RWPE2 (cell line): ENCODE measurements at regions not wholly inside any gene's neighbourhood (a gene's known extent, or its start where the extent isn't known, plus 50 kb on each side); places are given as distances from the start of the nearest gene placed in this dataset.
"Not testable (repeated sequence)": the region's sequence is repeated elsewhere in the genome, so short reads cannot be mapped to it uniquely, and the experiment has no call there.

Experiments
- ATAC-seq: fragments of 200-7000 bp; cut with Tn5 transposase; 3 replicates; pipeline ENCODE4 v1.9.1; 2021; ENCODE audit warnings: low read depth
- DNase-seq: peaks from one replicate; pipeline ENCODE4 v3.0.0-alpha.2; 2020; ENCODE audit warnings: low spot score
- H3K27ac ChIP-seq: fragments of 450-650 bp; 2 replicates; pipeline ENCODE4 v1.5.1; 2017; ENCODE audit warnings: mild to moderate bottlenecking; ENCODE audit not compliant: poor library complexity, severe bottlenecking
- H3K27me3 ChIP-seq: fragments of 250-450 bp; sonication (Bioruptor Pico); 2 replicates; pipeline ENCODE4 v1.5.1; 2021; ENCODE audit warnings: mild to moderate bottlenecking, moderate library complexity; ENCODE audit not compliant: insufficient read depth, poor library complexity, severe bottlenecking
- H3K36me3 ChIP-seq: fragments of 250-450 bp; sonication (Bioruptor Pico); 2 replicates; pipeline ENCODE4 v1.5.1; 2020; ENCODE audit warnings: low read depth, mild to moderate bottlenecking, moderate library complexity
- H3K4me1 ChIP-seq: fragments of 250-450 bp; sonication (Bioruptor Pico); 2 replicates; pipeline ENCODE4 v1.5.1; 2021; ENCODE audit warnings: mild to moderate bottlenecking, moderate library complexity; ENCODE audit not compliant: insufficient read depth, poor library complexity, severe bottlenecking
- H3K4me3 ChIP-seq: fragments of 250-450 bp; sonication (Bioruptor Pico); 2 replicates; pipeline ENCODE4 v1.5.1; 2021; ENCODE audit warnings: mild to moderate bottlenecking, moderate library complexity; ENCODE audit not compliant: severe bottlenecking
- H3K9me3 ChIP-seq: fragments of 250-450 bp; sonication (Bioruptor Pico); 2 replicates; pipeline ENCODE4 v1.5.1; 2021; ENCODE audit warnings: mild to moderate bottlenecking, moderate library complexity; ENCODE audit not compliant: severe bottlenecking
- TF ChIP-seq, protein P1 (sequence below): fragments of 450-650 bp; IDR thresholded peaks from one replicate; pipeline ENCODE4 v1.5.1; 2017; ENCODE audit warnings: mild to moderate bottlenecking, moderate library complexity; ENCODE audit not compliant: poor library complexity, severe bottlenecking

DNA sequence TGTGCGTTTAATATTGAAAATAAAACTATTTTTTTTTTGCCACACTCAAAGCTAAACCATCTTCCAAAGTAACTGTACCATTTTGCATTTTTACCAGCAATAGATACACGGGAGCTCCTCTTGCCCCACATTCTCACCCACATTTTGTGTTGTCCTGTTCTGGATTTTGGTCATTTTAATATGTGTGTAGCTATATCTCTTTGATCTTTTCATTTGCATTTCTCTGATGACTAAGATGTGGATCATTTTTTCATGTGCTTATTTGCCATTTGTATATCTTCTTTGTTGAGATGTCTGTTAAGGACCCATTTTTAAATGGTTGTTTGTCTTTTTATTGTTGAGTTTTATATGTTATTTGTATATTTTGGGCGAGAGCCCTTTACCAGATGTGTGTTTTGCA, 1543.5 kb downstream of the GRIK2 start:
- H3K36me3 ChIP-seq, result no peaks in the 10 kb centered on the region
- no peaks in the 10 kb centered on the region for H3K27me3 ChIP-seq
- ATAC-seq, result no peak
- no peaks in the 10 kb centered on the region for H3K9me3 ChIP-seq
- TF ChIP-seq, protein P1, sequence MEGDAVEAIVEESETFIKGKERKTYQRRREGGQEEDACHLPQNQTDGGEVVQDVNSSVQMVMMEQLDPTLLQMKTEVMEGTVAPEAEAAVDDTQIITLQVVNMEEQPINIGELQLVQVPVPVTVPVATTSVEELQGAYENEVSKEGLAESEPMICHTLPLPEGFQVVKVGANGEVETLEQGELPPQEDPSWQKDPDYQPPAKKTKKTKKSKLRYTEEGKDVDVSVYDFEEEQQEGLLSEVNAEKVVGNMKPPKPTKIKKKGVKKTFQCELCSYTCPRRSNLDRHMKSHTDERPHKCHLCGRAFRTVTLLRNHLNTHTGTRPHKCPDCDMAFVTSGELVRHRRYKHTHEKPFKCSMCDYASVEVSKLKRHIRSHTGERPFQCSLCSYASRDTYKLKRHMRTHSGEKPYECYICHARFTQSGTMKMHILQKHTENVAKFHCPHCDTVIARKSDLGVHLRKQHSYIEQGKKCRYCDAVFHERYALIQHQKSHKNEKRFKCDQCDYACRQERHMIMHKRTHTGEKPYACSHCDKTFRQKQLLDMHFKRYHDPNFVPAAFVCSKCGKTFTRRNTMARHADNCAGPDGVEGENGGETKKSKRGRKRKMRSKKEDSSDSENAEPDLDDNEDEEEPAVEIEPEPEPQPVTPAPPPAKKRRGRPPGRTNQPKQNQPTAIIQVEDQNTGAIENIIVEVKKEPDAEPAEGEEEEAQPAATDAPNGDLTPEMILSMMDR, result no peak
- no peak overlapping the region for H3K4me3 ChIP-seq
- DNase-seq, result no peak
- peaks cover 2% of the 10 kb centered on the region for H3K4me1 ChIP-seq
- no peak overlapping the region for H3K27ac ChIP-seq

DNA sequence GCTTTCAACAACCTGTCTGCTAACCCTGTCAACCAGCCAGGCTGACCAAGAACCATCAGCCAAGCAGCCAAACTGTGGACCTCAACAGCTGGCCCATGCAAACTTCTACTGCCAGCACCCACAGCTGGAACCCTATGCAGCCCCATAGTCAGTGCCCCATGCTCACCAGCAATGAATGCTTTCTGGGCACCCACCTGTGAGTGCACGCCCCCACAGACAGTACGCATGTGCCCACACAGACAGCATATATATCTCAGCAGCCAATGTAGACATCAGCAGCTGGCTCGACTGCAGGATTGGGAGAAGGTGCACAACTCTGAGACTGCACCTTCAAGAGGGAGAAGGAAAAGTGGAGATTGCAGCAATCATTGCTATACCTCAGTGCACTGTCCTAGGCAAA, 1534.6 kb downstream of the GRIK2 start:
- no peak overlapping the region for H3K4me3 ChIP-seq
- H3K36me3 ChIP-seq, result no peaks in the 10 kb centered on the region
- H3K27ac ChIP-seq, result no peak overlapping the region
- no peaks in the 10 kb centered on the region for H3K4me1 ChIP-seq
- TF ChIP-seq, protein P1, result no peak
- no peaks in the 10 kb centered on the region for H3K27me3 ChIP-seq
- no peak for DNase-seq
- ATAC-seq, result no peak
- H3K9me3 ChIP-seq, result no peaks in the 10 kb centered on the region

DNA sequence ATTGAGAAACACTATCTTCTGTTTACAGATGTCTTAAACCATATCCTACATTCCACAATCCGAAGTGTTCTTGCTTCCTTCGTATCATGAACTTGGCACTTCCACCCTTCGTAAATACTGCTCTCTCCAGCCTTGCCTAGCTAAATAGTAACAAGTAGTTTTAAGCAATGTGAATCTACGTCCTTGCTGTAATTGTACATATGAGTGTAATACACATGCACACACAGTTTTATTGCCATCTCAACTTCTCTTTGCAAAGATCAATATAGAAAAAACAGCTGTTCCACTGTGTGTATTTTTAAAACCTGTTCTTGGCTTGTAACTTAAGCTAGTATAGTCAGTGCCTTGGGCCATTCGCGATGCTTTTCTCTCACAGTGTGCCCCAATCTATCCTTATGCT, 1524.7 kb downstream of the GRIK2 start:
- H3K36me3 ChIP-seq, result no peaks in the 10 kb centered on the region
- H3K27me3 ChIP-seq, result no peaks in the 10 kb centered on the region
- H3K4me3 ChIP-seq, result no peak overlapping the region
- no peak for DNase-seq
- H3K9me3 ChIP-seq, result no peaks in the 10 kb centered on the region
- ATAC-seq, result no peak
- TF ChIP-seq, protein P1, result no peak
- H3K27ac ChIP-seq, result no peak overlapping the region
- H3K4me1 ChIP-seq, result no peaks in the 10 kb centered on the region

DNA sequence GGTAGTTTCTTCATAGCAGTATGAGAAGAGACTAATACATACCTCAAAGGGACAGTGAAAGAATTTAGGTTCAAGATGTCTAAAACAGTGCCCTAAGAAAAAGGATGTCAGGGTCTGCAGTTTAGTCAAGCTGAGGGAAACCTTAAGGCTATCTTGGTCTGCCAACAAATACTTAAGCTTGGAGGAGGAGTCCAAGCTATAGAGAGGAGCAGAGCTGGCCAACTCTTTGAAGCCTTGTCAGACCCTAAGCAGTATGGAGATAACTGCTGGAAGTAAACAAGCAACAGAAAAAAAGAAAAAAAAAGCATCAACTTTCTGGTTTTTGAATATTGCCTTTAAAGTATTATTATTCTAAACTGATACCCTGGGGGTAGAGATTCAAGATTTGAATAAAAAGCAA, 1518.1 kb downstream of the GRIK2 start:
- ATAC-seq (no peak), DNase-seq (no peak)
- no peaks in the 10 kb centered on the region for H3K9me3 ChIP-seq
- H3K4me1 ChIP-seq, result no peaks in the 10 kb centered on the region
- H3K36me3 ChIP-seq, result no peaks in the 10 kb centered on the region
- H3K27ac ChIP-seq, result no peak overlapping the region
- H3K4me3 ChIP-seq, result no peak overlapping the region
- H3K27me3 ChIP-seq, result no peaks in the 10 kb centered on the region
- TF ChIP-seq, protein P1, result no peak

DNA sequence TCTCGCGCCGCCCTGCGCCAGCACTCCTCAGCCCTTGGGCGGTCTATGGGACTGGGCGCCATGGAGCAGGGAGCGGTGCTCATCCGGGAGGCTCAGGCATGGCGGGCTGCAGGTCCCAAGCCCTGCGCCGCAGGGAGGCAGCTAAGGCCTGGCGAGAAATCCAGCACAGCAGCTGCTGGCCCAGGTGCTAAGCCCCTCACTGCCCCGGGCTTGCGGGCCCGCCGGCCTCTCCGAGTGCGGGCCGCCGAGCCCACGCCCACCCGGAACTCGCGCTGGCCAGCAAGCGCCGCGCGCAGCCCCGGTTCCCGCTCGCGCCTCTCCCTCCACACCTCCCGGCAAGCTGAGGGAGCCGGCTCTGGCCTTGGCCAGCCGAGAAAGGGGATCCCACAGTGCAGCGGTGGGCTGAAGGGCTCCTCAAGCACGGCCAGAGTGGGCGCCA, 1517.2 kb downstream of the GRIK2 start:
- not testable (repeated sequence) for H3K27me3 ChIP-seq, H3K4me1 ChIP-seq, H3K27ac ChIP-seq, H3K9me3 ChIP-seq, ATAC-seq, H3K4me3 ChIP-seq, H3K36me3 ChIP-seq, DNase-seq
